GM23248 (cell line): ENCODE measurements at regions not wholly inside any gene's neighbourhood (a gene's known extent, or its start where the extent isn't known, plus 50 kb on each side); places are given as distances from the start of the nearest gene placed in this dataset.

Source experiments
- EZH2 ChIP-seq: fragments of 200-600 bp; sonication (generic); IDR thresholded peaks from 2 replicates; pipeline ENCODE4 v1.6.1; 2018; ENCODE audit warnings: antibody characterized with exemption, mild to moderate bottlenecking; ENCODE audit not compliant: insufficient read depth, poor library complexity, severe bottlenecking
- EZH2phosphoT487 ChIP-seq: fragments of 200-600 bp; sonication (generic); IDR thresholded peaks from 2 replicates; pipeline ENCODE4 v1.6.1; 2018; ENCODE audit warnings: antibody characterized with exemption, moderate library complexity, mild to moderate bottlenecking, low read depth; ENCODE audit not compliant: insufficient read depth

- no peak for TF ChIP-seq EZH2
- TF ChIP-seq EZH2phosphoT487: no peak
Measured at GRCh38 chr15:85869124-85869523, 74.4 kb upstream of the KLHL25 start.
